Endothelial cell of umbilical vein (primary cell): ENCODE measurements at regions not wholly inside any gene's neighbourhood (a gene's known extent, or its start where the extent isn't known, plus 50 kb on each side); places are given as distances from the start of the nearest gene placed in this dataset.

ENCODE experiments used
- BruUV-seq: library from RNA; stranded (reverse); fragments of 400-500 nt; replicated peaks from 2 replicates; lab custom pipeline; 2021; lab: Mats Ljungman, UMichigan
- CTCF ChIA-PET: fragments of 300-600, 350-600 bp; sonication (Branson Sonifier 250); formaldehyde crosslinking; loops from one replicate; lab custom pipeline; 2021; ENCODE audit warnings: antibody characterized with exemption, inconsistent platforms; lab: Charles Lee
- POLR2A ChIA-PET: fragments of 300-600, 350-600 bp; sonication (Branson Sonifier 250); formaldehyde crosslinking; loops from one replicate; lab custom pipeline; 2021; ENCODE audit warnings: antibody characterized with exemption, inconsistent platforms; lab: Charles Lee
- DNase-seq: peaks from one replicate; pipeline ENCODE4 v3.0.0-alpha.2; 2011; ENCODE audit warnings: low read depth, low spot score
- FAIRE-seq: peaks from 2 replicates; lab custom pipeline; 2011; peaks lifted over from hg19 to GRCh38; lab: Jason Lieb, UNC
- H2AFZ ChIP-seq: 2 replicates; pipeline ENCODE4 v1.6.0; 2012; ENCODE audit warnings: low read depth, low read length, control low read depth, inconsistent platforms
- H3K27ac ChIP-seq: 2 replicates; pipeline ENCODE4 v1.5.1; 2011; ENCODE audit warnings: low read depth, mild to moderate bottlenecking, control low read depth, low read length, moderate library complexity; ENCODE audit not compliant: insufficient read depth
- H3K27me3 ChIP-seq, 2 experiments: 2 replicates each; pipeline versions ENCODE4 v1.6.0 to v1.6.1; 2011; ENCODE audit warnings: low read length in 2 of 2, mixed read lengths in 1 of 2; ENCODE audit not compliant: control insufficient read depth in 2 of 2, insufficient read depth in 2 of 2
- H3K36me3 ChIP-seq, 2 experiments: 2 replicates in 1 of 2; 3 replicates in 1 of 2; pipeline ENCODE4 v1.5.1; 2011; ENCODE audit warnings: low read length in 2 of 2, mild to moderate bottlenecking in 1 of 2, moderate library complexity in 1 of 2; ENCODE audit not compliant: control insufficient read depth in 2 of 2, insufficient read depth in 2 of 2; ENCODE audit errors: extremely low read depth in 1 of 2
- H3K4me1 ChIP-seq: 3 replicates; pipeline ENCODE4 v1.5.1; 2011; ENCODE audit warnings: mild to moderate bottlenecking, low read length; ENCODE audit not compliant: control insufficient read depth, insufficient read depth; ENCODE audit errors: extremely low read depth
- H3K4me2 ChIP-seq: 2 replicates; pipeline ENCODE4 v1.6.1; 2011; ENCODE audit warnings: low read length, control low read depth, mixed read lengths; ENCODE audit not compliant: insufficient read depth
- H3K4me3 ChIP-seq, 3 experiments: fragments of 200-600 bp in 1 of 3; sonication (generic), shearing (Covaris generic) in 1 of 3; replicated peaks in 1 of 3; 2 replicates each; pipeline ENCODE4 v1.5.1; 2011 to 2016; ENCODE audit warnings: control low read depth in 3 of 3, low read length in 3 of 3, mild to moderate bottlenecking in 2 of 3, inconsistent platforms in 1 of 3, low read depth in 1 of 3, moderate library complexity in 1 of 3; ENCODE audit not compliant: insufficient read depth in 1 of 3
- H3K79me2 ChIP-seq: 2 replicates; pipeline ENCODE4 v1.6.0; 2012; ENCODE audit warnings: low read length, inconsistent platforms; ENCODE audit not compliant: control insufficient read depth, insufficient read depth
- H3K9ac ChIP-seq: replicated peaks from 2 replicates; pipeline ENCODE3; 2011; ENCODE audit warnings: low read length, control low read depth; ENCODE audit not compliant: insufficient read depth; ENCODE audit errors: extremely low read depth
- H3K9me1 ChIP-seq: replicated peaks from 3 replicates; pipeline ENCODE4 v1.6.0; 2011; ENCODE audit warnings: mild to moderate bottlenecking, low read length; ENCODE audit not compliant: control insufficient read depth, insufficient read depth; ENCODE audit errors: extremely low read depth
- H3K9me3 ChIP-seq: replicated peaks from 2 replicates; pipeline ENCODE4 v1.5.1; 2012; ENCODE audit warnings: low read length, inconsistent platforms; ENCODE audit not compliant: control insufficient read depth, insufficient read depth
- H4K20me1 ChIP-seq: replicated peaks from 2 replicates; pipeline ENCODE3; 2011; ENCODE audit warnings: mild to moderate bottlenecking, low read length; ENCODE audit not compliant: control insufficient read depth, insufficient read depth; ENCODE audit errors: extremely low read depth
- EZH2 ChIP-seq: IDR thresholded peaks from 2 replicates; pipeline ENCODE4 v1.6.1; 2012; ENCODE audit warnings: borderline replicate concordance, low read depth, mild to moderate bottlenecking, moderate library complexity, low read length, inconsistent platforms; ENCODE audit not compliant: severe bottlenecking
- FOS ChIP-seq: IDR thresholded peaks from 2 replicates; pipeline ENCODE4 v1.6.1; 2011; ENCODE audit warnings: mild to moderate bottlenecking, low read length, moderate library complexity, borderline replicate concordance; ENCODE audit not compliant: insufficient read depth
- GATA2 ChIP-seq: IDR thresholded peaks from 2 replicates; pipeline ENCODE4 v1.7.0; 2011; ENCODE audit warnings: low read depth, mild to moderate bottlenecking, moderate library complexity, mixed read lengths, low read length; ENCODE audit not compliant: insufficient read length, insufficient read depth
- JUN ChIP-seq: IDR thresholded peaks from 2 replicates; pipeline ENCODE4 v1.6.1; 2011; ENCODE audit warnings: borderline replicate concordance, low read depth; ENCODE audit not compliant: insufficient read length, insufficient read depth
- MYC ChIP-seq: IDR thresholded peaks from one replicate; pipeline ENCODE4 v1.6.1; 2011; ENCODE audit warnings: mild to moderate bottlenecking, low read depth, low read length
- POLR2A ChIP-seq: IDR thresholded peaks from 2 replicates; pipeline ENCODE4 v1.6.1; 2012; ENCODE audit warnings: low read depth, mild to moderate bottlenecking, control low read depth, low read length
- POLR2AphosphoS5 ChIP-seq: IDR thresholded peaks from 2 replicates; pipeline ENCODE4 v1.6.1; 2012; ENCODE audit warnings: low read depth, mild to moderate bottlenecking, control low read depth, low read length, moderate library complexity; ENCODE audit not compliant: insufficient read depth
- dilution Hi-C: fragments of 300-500 bp; cut with MboI; formaldehyde crosslinking; loops from one replicate; pipeline ENCODE4 v1.15.0; 2019; ENCODE audit warnings: low sequenced_read_pairs; ENCODE audit not compliant: extremely low pct_ligation_motif_present
- intact Hi-C: fragments of 100-400 bp; cut with micrococcal nuclease; formaldehyde crosslinking; loops from one replicate; pipeline ENCODE4 v1.10.0; 2022
- TF ChIP-seq, protein P1 (sequence below), 2 donors: IDR thresholded peaks; 1 replicate in 1 of 2; 2 replicates in 1 of 2; pipeline ENCODE4 v1.5.1; 2011; ENCODE audit warnings: low read length in 2 of 2, mild to moderate bottlenecking in 2 of 2, moderate library complexity in 2 of 2, control low read depth in 1 of 2, inconsistent platforms in 1 of 2, low read depth in 1 of 2; ENCODE audit not compliant: insufficient read depth in 1 of 2; ENCODE audit errors: extremely low read depth in 1 of 2
- TF ChIP-seq, protein P2 (sequence below): IDR thresholded peaks from 2 replicates; pipeline ENCODE4 v1.6.1; 2011; ENCODE audit not compliant: insufficient read depth, insufficient read length

GRCh38 chr10:2784766-2785165, 282.6 kb upstream of the PFKP start:
- TF ChIP-seq POLR2AphosphoS5, result no peak
- TF ChIP-seq MYC, result no peak
- TF ChIP-seq GATA2, result no peak
- TF ChIP-seq, protein P1, sequence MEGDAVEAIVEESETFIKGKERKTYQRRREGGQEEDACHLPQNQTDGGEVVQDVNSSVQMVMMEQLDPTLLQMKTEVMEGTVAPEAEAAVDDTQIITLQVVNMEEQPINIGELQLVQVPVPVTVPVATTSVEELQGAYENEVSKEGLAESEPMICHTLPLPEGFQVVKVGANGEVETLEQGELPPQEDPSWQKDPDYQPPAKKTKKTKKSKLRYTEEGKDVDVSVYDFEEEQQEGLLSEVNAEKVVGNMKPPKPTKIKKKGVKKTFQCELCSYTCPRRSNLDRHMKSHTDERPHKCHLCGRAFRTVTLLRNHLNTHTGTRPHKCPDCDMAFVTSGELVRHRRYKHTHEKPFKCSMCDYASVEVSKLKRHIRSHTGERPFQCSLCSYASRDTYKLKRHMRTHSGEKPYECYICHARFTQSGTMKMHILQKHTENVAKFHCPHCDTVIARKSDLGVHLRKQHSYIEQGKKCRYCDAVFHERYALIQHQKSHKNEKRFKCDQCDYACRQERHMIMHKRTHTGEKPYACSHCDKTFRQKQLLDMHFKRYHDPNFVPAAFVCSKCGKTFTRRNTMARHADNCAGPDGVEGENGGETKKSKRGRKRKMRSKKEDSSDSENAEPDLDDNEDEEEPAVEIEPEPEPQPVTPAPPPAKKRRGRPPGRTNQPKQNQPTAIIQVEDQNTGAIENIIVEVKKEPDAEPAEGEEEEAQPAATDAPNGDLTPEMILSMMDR (IDR thresholded peaks at IDR 0.05; ENCODE audit: extremely low read depth in 1 of 2, insufficient read depth in 1 of 2, low read depth in 1 of 2, low read length in 2 of 2), result no peak
- TF ChIP-seq JUN, result no peak
- TF ChIP-seq FOS, result no peak
- TF ChIP-seq, protein P2, sequence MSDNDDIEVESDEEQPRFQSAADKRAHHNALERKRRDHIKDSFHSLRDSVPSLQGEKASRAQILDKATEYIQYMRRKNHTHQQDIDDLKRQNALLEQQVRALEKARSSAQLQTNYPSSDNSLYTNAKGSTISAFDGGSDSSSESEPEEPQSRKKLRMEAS, result no peak
- no peak for TF ChIP-seq POLR2A
- TF ChIP-seq EZH2, result no peak
- Histone ChIP-seq H3K27me3 (no peaks in the 10 kb centered on the region), H3K9me1 (no peaks in the 10 kb centered on the region), H3K9ac (no peak overlapping the region), H3K79me2 (no peaks in the 10 kb centered on the region), H3K4me2 (no peak overlapping the region), H3K9me3 (peaks cover 8% of the 10 kb centered on the region), H3K27ac (no peak overlapping the region), H3K36me3 (no peaks in the 10 kb centered on the region), H3K4me3 (no peak overlapping the region), H4K20me1 (no peaks in the 10 kb centered on the region), H2AFZ (no peak overlapping the region), H3K4me1 (no peaks in the 10 kb centered on the region)
- no TSS peak for BruUV-seq
- ChIA-PET POLR2A (no interaction called here), CTCF (interaction anchor here (0.6 kb wide), 1 partner anchor 28 kb away, joined by 3 read pairs; no protein-coding TSS in a partner anchor)
- dilution Hi-C loops (no loop called here), intact Hi-C loops (no loop called here)
- no peak for DNase-seq
- no peak for FAIRE-seq
